NCI-H2171 treated with DMSO at 0.1 percent for 48 hours (cell line): ENCODE measurements at regions not wholly inside any gene's neighbourhood (a gene's known extent, or its start where the extent isn't known, plus 50 kb on each side); places are given as distances from the start of the nearest gene placed in this dataset.
"Not testable (repeated sequence)": the region's sequence is repeated elsewhere in the genome, so short reads cannot be mapped to it uniquely, and the experiment has no call there.

Experiments used
- DNase-seq: peaks from one replicate; lab custom pipeline; 2025; lab: John Stamatoyannopoulos, UW

DNA sequence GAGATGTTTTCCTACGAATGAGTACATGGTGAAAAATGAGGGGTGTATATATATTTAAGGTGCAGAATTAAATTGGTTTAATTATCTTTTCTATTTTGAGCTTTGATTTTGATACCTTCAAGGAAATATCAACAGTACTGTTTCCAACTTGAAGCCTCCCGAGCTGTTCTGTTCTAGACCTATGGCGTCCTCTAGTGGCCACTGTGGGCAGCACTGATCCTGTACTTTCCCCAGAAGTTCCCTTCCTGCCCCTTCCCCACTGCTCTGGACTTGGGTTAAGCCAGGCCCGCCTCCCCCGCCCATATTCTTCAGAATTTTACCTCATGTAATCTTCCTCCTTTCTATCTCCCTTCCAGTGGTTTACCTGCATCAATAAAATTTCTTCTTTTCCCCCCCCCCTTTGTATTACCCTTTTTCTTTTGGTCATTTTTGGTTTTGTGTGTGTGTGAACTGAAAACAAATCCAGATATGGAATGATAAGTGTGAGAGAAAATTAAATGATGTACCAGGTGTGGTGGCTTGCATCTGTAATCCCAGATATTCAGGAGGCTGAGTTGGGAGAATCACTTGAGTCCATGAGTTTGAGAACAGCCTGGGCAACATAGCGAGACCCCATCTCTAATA lies 1643.5 kb downstream of the TP53TG3F start:
- DNase-seq, result peak; percentile 14

DNA sequence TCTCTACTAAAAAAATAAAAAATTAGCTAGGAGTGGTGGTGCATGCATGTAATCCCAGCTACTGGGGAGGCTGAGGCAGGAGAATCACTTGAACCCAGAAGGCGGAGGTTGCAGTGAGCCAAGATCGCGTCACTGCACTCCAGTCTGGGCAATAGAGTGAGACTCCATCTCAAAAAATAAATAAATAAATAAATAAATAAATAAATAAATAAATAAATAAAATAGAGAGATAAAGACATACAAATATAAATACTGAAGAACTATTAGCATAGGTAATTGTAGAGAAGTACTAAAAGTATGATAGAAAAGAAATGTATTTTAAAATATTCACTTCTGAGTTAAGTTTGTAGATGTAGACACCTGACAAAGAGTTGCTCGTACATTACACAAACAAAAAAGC lies 1652.4 kb downstream of the TP53TG3F start:
- not testable (repeated sequence) for DNase-seq

DNA sequence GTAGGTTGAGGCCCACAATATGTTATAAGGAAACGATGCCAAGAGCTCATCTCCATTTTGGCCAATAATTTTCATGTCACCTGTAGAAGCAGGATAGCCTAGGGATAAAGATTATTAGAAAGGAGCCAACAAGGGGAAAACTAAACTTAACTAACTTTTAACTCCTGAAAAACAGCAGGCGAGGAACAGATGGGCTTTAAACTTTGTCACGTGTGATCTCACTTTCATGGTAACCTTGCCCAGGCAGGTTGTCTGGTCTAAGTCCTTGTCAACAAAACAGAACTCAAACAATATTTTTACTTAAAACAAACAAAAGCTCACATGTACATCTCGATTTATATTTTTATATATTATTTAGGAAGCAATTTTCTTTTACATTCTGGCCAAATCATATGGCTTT lies 1672.0 kb downstream of the TP53TG3F start:
- peak; percentile 87 for DNase-seq

DNA sequence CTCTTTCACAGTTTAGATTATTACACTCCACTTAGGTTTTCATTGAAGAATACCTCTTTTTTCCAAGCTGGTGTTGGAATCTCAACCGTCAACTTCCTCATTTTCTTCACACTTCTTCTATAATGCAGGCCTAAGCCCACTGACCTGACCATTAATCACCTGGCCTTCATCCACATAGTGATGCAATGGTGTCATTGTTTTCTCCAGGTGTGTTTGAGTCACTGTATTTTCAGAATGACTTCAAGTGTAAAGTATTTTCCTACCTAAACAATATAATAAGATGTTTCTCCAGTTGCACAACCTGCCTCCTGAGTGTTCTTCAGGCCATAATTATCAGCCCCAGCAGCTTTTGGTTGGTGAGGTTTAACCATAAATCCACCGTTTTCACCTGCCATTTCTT lies 1675.1 kb downstream of the TP53TG3F start:
- DNase-seq, result no peak

DNA sequence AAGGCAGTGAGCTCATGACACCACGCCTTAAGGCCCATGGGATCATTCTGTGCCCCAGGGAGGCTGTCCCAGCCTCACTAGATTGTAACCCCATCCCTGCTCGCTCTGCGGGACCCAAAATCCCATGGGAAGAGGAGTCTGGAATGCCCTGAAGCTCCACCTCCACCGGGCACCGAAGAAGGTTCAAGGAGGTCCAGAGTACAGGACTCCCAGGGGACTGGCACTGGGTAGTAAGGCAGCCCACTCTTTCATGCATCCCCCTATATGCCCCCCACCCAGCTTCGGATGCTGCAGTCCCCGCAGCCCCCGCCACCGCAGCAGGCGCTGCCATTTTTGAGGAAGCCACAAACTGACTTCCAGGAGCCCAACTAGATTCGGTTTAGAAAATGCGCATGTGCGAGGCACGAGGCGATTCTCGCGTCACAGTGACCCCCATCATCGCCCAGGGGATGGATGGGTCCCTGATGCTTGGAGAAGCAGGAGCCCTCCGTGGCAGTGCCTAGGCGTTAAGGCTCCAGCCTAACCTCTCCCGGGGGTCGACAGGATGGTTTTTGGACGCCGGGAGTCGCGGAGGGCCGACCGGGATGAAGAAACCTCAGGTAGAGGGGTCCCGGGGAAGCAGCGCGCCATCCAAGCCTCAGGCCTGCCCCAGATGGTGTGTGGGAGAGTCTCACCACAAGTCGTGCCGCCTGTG lies 1681.0 kb downstream of the TP53TG3F start:
- no peak for DNase-seq

DNA sequence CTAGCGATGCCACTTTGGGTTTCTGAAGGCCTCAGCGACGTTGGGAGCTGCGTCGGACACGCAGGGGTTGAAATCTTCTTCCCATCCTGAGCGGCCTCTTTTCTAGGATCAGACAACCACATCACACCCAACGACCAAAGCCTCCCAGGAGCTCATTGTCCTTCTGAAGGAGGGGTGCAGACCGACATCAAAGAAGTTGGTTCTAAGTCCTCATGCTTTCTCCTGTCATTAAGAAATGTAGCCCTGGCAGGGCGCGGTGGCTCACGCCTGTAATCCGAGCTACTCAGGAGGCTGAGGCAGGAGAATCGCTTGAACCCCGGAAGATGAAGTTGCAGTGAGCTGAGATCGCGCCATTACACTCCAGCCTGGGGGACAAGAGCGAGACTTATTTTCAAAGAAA lies 1681.9 kb downstream of the TP53TG3F start:
- no peak for DNase-seq

DNA sequence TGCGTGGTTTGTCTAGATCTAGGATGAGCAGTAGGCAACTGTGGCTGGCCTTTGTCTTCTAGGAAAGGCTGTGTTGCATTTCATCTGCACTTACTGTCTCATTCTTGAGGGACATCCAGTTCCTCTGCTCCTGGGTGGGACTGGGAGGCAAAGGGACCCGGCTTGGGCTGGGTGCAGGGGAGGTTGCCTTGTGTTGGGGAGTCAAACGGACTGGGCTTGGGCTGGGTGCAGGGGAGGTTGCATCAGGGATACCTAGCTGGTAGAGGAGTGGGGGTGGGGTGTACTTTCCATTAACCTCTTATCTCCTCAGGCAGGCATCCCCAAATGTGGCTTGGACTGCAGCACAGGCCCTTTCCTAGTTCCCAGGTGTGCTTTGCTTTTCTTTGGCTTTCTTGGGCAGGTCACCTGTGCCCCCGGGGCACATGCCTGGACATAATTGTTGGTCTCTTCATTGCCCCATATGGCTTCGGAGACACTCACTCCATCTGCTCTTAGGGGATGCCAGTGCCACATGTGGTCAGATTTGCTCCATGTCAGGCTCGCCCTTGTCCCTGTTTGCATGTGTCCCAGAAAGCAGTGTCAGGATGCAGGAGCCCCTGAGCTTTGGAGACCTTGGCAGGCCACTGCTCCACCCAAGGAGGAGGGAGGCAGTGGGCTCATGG lies 1682.9 kb downstream of the TP53TG3F start:
- DNase-seq, result no peak

DNA sequence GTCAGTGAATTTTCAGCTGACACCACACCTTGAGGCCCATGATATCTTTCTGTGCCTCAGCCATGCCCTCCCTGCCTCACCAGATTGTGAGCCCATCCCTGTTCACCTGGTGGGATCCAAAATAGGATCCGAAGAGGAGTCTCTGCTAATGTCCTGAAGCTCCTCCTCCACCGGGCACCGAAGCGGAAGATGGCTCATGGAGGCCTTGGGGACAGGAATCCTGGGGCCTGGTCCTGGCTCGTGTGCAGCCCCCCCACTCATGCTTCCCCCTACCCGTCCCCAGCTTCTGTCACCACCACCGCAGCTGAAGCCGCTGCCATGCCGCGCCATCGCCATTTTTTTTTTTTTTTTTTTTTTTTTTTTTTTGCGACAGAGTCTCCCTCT lies 1683.4 kb downstream of the TP53TG3F start:
- no peak for DNase-seq

DNA sequence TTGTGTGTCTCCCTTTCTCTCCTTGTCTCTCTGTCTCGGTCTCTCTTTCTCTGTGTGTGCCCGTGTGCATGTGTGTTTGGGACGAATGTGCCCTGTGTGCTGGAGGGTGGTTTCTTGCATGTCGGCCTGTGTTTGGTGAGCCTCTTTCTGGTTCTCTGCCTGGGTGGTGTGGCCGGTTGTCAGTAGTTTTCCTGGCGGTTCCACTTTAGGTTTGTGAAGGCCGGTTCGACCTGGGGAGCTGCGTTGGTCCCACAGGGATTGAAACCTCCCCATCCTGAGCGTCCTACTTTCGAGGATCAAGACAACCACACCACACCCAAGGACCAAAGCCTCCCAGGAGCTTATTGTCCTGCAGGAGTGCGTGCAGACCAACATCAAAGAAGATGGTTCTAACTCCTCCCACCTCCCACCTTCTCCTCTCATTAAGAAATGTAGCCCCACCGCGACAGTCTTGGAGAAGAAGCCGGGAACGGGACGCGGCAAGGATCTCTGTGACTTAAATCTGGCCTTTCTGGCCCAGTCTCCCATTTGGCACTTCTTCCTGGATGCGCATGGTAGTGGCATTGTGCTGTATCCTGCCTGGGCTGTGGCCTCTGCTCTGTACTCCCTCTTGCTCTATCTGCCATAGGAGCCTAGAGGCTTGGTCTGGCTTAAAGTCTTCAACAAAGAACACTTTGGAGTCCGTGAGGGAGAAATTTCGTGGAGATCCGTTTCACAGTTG lies 1685.0 kb downstream of the TP53TG3F start:
- no peak for DNase-seq

DNA sequence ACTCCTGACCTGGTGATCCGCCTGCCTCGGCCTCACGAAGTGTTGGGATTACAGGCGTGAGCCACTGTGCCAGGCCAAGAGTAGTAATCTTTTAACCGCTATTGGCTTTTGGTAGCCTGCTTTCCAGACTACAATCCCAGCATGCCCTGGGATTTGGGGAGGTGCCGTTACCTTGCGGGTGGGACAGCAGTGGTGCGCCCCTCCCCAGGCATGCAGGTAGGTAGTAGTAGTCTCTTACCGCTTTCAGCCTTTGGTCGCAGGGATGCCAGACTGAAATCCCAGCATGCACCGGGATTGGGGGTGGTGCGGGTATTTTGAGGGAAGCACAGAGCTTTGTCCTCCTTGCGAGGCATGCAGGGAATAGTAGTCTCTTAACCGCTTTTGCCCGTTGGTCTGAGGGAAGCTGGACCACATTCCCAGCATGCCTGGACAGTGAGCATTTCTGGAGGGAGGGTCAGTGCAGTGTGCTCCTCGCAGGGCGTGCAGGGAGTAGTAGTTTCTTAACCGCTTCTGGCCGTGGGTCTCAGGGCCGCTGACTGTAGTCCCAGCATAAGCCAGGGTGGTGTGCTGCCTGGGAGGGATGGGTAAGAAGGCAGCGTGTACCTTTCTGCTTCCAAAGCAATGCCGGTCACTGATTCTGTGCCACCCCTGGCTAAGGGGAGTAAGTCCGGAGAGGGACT lies 1686.8 kb downstream of the TP53TG3F start:
- DNase-seq, result no peak

DNA sequence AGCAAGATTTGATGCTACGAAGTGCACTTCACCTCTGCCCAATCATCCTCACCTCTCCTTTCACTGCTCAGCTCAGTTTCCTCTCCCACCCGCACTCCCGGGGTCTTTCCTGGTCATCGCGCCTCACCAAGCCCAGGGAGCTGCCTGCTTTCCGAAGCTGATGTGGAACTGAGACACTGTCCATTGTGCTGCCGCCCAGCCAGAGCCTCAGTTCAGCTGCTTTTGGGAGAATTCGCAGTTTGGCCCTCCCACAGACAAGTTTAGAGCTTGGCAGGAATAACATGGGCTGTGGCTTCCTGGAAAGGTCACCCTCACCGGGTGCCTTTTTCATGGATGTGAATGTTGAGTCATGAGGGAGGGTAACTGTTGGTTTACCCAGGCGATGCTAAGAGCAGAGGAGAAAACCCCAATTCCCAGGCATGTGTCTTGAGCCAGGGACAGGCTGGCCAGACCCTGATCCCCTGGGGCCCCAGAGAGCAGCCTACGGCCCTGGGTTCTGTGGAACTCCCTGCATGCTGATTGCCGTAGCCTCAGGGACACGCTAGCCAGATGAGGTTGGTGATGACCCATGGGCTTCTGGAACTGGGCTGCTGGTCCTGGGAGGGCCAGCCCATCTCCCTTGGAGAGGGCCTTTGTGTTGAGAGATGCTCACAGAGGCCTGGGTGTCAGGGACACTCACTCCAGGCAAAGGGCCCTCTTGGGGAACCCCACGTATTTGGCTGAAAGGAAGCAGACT lies 1687.5 kb downstream of the TP53TG3F start:
- no peak for DNase-seq

DNA sequence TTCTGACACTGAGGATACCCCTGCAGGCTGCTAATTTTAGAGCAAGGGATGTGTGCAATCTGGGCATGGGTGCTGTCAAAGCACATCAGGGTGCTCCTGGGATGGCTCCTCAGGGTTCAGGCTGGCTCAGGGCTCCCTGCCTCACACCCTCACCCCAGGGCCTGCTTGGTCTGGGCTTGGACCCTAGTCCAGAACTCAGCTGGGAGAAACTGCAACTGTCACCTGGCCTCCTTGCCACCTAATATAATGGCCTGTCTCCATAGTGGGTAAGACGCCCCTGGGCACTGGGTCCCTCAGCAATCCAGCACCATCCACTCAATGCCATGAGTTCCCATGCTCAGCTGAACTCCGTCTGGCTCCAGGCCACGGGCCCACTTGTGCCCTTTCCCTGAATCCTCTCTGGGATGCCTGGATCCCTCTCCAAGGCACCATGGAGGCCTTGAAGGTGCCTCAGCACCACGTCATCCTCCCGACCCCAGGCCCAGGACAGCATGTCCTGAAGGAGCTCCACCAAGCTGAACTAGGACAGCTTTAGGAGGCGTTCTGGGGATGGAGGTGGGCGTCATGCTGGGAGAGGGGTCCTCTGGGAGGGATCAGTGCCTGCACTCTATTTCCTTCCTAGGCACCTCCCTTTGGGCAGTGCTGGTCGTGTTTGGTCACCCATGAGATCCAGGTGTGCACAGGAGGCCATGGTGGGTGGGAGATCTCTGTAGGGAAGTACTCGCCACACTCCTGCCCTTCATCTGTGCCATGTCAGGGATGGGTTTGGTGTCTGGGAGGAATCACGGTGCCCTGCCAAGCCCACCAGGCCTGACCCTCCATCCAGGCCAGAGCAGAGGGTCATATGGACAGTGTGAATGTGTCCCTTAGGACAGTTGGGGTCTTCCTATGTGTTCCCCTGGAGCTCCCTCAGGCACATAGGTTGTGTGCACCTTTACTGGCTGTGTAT lies 1688.4 kb downstream of the TP53TG3F start:
- DNase-seq, result no peak

DNA sequence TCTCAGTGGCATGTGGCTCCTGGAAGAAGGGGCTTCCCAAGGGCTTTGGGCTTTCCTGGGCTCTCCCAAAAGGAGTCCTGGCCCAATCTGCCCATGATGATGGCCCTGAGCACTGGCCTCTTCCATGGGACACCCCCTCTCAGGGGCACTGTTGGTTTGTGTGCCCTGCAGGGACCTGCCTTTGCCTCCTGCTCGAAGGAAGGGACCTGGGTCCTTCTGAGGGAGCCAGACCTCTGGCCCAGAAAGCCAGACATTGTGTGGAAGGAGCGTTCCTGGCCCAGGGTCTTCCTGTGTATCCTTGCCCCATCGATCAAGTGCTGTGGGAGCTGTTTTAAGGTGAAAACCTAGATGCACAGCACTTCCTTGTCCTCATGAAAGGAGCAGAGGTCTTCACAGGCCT lies 1689.3 kb downstream of the TP53TG3F start:
- no peak for DNase-seq

DNA sequence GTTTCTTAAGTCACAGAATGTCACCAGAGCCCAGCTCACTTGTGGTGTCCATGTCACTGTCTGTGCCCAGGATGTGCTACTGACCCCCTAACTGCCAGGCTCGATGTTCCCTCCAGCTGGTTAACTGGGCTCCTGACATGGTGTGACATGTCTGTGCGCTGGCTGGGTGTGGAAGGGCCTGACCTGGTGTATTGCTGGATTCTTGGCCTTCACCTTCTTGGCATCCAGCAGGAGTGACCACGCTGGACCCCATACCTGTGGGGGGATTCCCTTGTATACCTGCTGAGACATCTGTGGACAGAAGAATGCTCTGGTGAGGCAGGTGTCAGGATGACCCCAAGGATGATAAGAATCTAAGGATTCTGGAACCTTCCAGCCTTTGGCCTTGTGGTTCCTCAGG lies 1690.1 kb downstream of the TP53TG3F start:
- no peak for DNase-seq

DNA sequence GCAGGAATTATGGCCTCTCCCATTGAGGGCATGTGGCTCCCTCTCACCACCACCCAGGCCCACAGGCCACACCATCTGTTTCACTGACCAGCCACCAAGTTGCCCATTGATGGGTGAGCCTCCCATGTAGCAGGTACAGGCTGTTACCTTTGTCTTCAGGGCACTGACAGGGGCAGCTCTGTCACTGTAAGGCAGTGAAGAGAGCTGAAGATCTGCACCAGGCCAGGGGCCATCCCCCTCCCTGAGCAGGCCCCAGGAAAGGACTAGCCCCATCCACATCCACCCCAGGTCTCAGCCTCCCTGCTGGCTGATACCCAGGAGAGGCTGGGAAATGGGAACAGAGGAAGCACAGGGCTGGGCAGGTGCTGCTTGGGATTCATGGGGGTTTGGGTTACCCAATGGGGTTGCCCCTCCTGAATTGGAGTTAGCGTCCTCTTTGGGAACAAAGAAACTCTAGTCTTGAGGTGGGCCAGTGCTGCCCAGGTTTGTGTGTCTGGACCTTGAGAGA lies 1691.4 kb downstream of the TP53TG3F start:
- no peak for DNase-seq

DNA sequence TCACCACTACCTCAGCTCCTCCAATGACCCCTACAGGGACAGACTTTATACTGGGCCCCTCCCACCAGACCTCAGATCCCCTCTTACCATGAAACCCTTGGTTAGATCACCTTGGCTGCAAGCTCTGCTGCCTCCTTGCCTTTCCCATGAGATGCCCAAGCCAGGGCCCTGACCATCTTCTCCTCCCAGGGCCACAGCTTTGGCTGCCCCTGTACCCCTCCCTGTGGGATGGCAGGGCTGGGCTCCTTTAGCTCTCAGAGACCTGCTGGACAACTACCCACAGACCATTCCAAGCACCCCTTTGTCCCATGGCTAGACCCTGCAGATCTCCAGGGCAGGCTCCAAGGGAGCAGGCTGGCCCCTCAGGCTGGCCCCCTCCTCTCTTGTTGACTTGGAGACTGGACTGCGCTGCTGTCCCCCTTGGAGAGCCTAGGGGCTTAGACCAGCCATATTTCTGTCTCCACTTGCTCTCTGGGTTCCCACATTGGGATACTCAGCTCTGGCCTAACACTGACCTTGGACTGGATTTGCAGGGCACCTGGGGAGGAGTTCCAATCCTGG lies 1692.7 kb downstream of the TP53TG3F start:
- DNase-seq, result no peak

DNA sequence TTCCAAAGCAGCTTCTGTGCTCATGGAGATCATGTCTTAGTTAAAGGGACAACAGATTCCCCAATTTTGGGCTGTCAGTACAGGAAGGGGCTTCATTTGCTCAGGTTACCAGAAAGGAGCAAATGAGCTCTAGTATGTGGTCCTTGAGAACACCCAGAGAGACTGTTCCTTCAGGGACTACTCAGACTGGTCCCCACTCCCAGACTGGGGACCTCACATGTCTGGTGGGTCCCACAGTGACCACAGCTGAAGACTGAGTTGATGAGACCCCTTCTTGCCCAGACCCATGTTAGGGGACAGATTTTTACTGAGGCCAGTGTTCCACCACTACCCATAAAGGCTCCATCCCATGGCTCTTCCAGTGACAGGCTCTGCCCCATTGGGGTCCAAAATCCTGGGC lies 1695.2 kb downstream of the TP53TG3F start:
- DNase-seq, result no peak

DNA sequence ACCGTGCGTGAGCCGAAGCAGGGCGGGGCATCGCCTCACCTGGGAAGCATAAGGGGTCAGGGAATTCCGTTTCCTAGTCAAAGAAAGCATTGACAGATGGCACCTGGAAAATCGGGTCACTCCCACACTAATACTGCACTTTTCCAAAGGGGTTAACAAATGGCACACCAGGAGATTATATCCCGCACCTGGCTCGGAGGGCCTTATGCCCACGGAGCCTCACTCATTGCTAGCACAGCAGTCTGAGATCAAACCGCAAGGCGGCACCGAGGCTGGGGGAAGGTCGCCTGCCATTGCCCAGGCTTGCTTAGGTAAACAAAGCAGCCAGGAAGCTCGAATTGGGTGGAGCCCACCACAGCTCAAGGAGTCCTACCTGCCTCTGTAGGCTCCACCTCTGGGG lies 1698.1 kb downstream of the TP53TG3F start:
- DNase-seq, result not testable (repeated sequence)

DNA sequence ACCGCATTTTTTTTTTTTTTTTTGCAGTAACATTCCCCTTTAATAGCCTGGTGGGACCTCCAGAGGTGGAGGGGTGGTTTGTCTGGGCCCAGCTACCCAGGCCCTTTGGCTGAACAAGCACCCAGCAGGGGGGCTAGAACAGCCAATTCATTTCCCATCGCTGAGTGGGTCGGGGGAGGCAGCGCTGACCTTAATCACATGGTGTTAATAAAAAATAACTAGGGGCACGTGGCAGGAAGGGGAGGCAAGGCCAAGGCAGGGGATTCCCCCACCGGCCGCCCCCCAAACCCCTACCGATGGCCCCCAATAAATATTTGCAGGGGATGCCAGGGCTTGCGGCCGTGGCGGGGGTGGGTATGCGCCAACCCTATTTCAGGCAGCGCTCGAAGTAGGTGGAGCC lies 1709.9 kb downstream of the TP53TG3F start:
- DNase-seq, result not testable (repeated sequence)

DNA sequence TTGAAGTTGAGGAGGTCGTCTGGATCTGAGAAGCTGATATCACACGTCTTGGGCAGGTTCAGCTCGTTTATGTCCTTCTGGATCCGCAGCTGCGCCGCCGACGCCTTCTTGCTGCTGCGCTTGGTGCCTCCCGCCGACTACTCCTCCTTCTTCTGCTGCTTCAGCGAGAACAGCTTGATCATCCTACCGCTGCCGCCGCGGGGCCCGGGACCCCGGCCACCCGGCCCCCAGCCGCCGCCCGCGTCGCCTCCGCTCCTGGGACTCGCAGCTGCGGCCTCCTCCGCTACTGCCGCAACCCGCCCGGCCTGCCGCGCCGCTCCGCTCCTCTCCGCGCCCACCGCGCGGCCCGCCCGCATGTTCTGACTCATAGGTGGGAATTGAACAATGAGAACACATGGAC lies 1710.6 kb downstream of the TP53TG3F start:
- DNase-seq, result not testable (repeated sequence)
